K562 (cell line): ENCODE measurements at regions not wholly inside any gene's neighbourhood (a gene's known extent, or its start where the extent isn't known, plus 50 kb on each side); places are given as distances from the start of the nearest gene placed in this dataset.
"Not testable (repeated sequence)": the region's sequence is repeated elsewhere in the genome, so short reads cannot be mapped to it uniquely, and the experiment has no call there.

Experiments
- ATAC-seq: fragments of 200-7000 bp; cut with Tn5 transposase; 3 replicates; pipeline ENCODE4 v1.9.1; 2020; ENCODE audit warnings: moderate library complexity
- BruUV-seq: library from RNA; stranded (reverse); fragments of 400-500 nt; replicated peaks from 2 replicates; lab custom pipeline; 2021; lab: Mats Ljungman, UMichigan
- CTCF ChIA-PET: fragments of 300-600 bp; formaldehyde crosslinking; extraction: SDS; loops from one replicate; lab custom pipeline; 2021; ENCODE audit warnings: low intra/inter-chr PET ratio; lab: Yijun Ruan, JAX
- POLR2A ChIA-PET: fragments of 300-600, 350-650 bp; sonication (Branson Sonifier 250); formaldehyde crosslinking; extraction: SDS; loops from one replicate; lab custom pipeline; 2021; ENCODE audit warnings: antibody characterized with exemption, inconsistent platforms; lab: Yijun Ruan, JAX
- DNase-seq, 4 experiments: peaks; one replicate each; pipeline versions ENCODE4 v3.0.0 to v3.0.0-alpha.2; 2011 to 2018; ENCODE audit warnings: low spot score in 3 of 4, mixed read lengths in 3 of 4; ENCODE audit errors: extremely low read depth in 1 of 4
- FAIRE-seq: peaks from 2 replicates; lab custom pipeline; 2011; peaks lifted over from hg19 to GRCh38; lab: Jason Lieb, UNC
- H2AFZ ChIP-seq: 2 replicates; pipeline ENCODE4 v1.6.0; 2011; ENCODE audit warnings: low read depth, low read length, control low read depth, inconsistent platforms
- H3K27ac ChIP-seq: fragments of 200-600 bp; 3 replicates; pipeline ENCODE4 v1.8.0; 2011; ENCODE audit warnings: low read depth, mild to moderate bottlenecking, control low read depth, inconsistent platforms, low read length, moderate library complexity, mixed read lengths; ENCODE audit errors: extremely low read depth
- H3K27me3 ChIP-seq, 2 experiments: fragments of 300-600 bp in 1 of 2; 2 replicates in 1 of 2; 3 replicates in 1 of 2; pipeline versions ENCODE4 v1.6.0 to v1.8.0; 2011; ENCODE audit warnings: inconsistent platforms in 2 of 2, low read length in 2 of 2, mild to moderate bottlenecking in 1 of 2, mixed read lengths in 1 of 2, moderate library complexity in 1 of 2; ENCODE audit not compliant: control insufficient read depth in 2 of 2, insufficient read depth in 2 of 2
- H3K36me3 ChIP-seq: fragments of 300-600 bp; 3 replicates; pipeline ENCODE4 v1.8.0; 2011; ENCODE audit warnings: mild to moderate bottlenecking, low read length, inconsistent platforms; ENCODE audit not compliant: control insufficient read depth, insufficient read depth
- H3K4me1 ChIP-seq, 2 experiments: fragments of 200-600 bp in 1 of 2; replicated peaks in 1 of 2; 2 replicates in 1 of 2; 3 replicates in 1 of 2; pipeline versions ENCODE4 v1.5.1 to v1.8.0; 2011; ENCODE audit warnings: inconsistent platforms in 2 of 2, low read length in 2 of 2, mild to moderate bottlenecking in 1 of 2, mixed read lengths in 1 of 2, moderate library complexity in 1 of 2; ENCODE audit not compliant: control insufficient read depth in 2 of 2, insufficient read depth in 2 of 2
- H3K4me2 ChIP-seq: 2 replicates; pipeline ENCODE4 v1.6.1; 2011; ENCODE audit warnings: low read length, control low read depth, inconsistent platforms, mixed read lengths; ENCODE audit not compliant: insufficient read depth
- H3K4me3 ChIP-seq: fragments of 200-600 bp; sonication (generic), shearing (Covaris generic); 2 replicates; pipeline ENCODE4 v1.5.1; 2016; ENCODE audit warnings: control low read depth, inconsistent platforms
- H3K79me2 ChIP-seq: fragments of 200-600 bp; 3 replicates; pipeline ENCODE4 v1.8.0; 2011; ENCODE audit warnings: low read length, inconsistent platforms; ENCODE audit not compliant: control insufficient read depth, insufficient read depth
- H3K9ac ChIP-seq, 2 experiments: 2 replicates each; pipeline versions ENCODE4 v1.6.0 to v1.6.1; 2011; ENCODE audit warnings: low read depth in 2 of 2, low read length in 2 of 2, control low read depth in 1 of 2, inconsistent platforms in 1 of 2, mild to moderate bottlenecking in 1 of 2, mixed read lengths in 1 of 2; ENCODE audit not compliant: insufficient read depth in 1 of 2
- H3K9me1 ChIP-seq: one replicate; pipeline ENCODE4 v1.6.0; 2011; ENCODE audit warnings: inconsistent platforms, mild to moderate bottlenecking, low read length, moderate library complexity; ENCODE audit not compliant: control insufficient read depth, insufficient read depth
- H3K9me3 ChIP-seq: replicated peaks from 2 replicates; pipeline ENCODE4 v1.5.1; 2011; ENCODE audit warnings: low read depth, low read length, inconsistent platforms; ENCODE audit not compliant: control insufficient read depth, insufficient read depth
- H4K20me1 ChIP-seq: replicated peaks from 2 replicates; pipeline ENCODE4 v1.6.1; 2011; ENCODE audit warnings: low read length, inconsistent platforms, mixed read lengths; ENCODE audit not compliant: control insufficient read depth, insufficient read depth
- CBX1 ChIP-seq: sonication (generic); IDR thresholded peaks from 2 replicates; pipeline ENCODE4 v1.6.1; 2016; ENCODE audit warnings: antibody characterized with exemption, low read depth, mild to moderate bottlenecking
- CHD4 ChIP-seq: fragments of 200-600 bp; sonication (generic); IDR thresholded peaks from 3 replicates; pipeline ENCODE4 v1.6.1; 2012; ENCODE audit warnings: low read depth, mild to moderate bottlenecking, mixed read lengths, low read length, inconsistent platforms; ENCODE audit not compliant: insufficient read depth, insufficient replicate concordance, poor library complexity, severe bottlenecking
- GATAD2B ChIP-seq: fragments of 450-650 bp; IDR thresholded peaks from 2 replicates; pipeline ENCODE4 v1.6.1; 2017; ENCODE audit warnings: mild to moderate bottlenecking, borderline replicate concordance
- HDGF ChIP-seq: fragments of 450-650 bp; IDR thresholded peaks from 2 replicates; pipeline ENCODE4 v1.6.1; 2016
- IRF2 ChIP-seq: sonication (generic); formaldehyde crosslinking; IDR thresholded peaks from 2 replicates; pipeline ENCODE4 v1.8.1; 2022; ENCODE audit warnings: mild to moderate bottlenecking, missing genetic modification reagents
- KLF13 ChIP-seq: fragments of 450-650 bp; IDR thresholded peaks from 2 replicates; pipeline ENCODE4 v1.6.1; 2016; ENCODE audit warnings: missing genetic modification characterization, low read depth, mild to moderate bottlenecking, missing compliant biosample characterization, moderate library complexity, borderline replicate concordance
- MTA2 ChIP-seq: fragments of 450-650 bp; IDR thresholded peaks from 2 replicates; pipeline ENCODE4 v1.6.1; 2016; ENCODE audit warnings: low read depth
- MYNN ChIP-seq, 2 experiments: sonication (generic); formaldehyde crosslinking in 1 of 2; IDR thresholded peaks; 2 replicates each; pipeline versions ENCODE4 v1.5.0 to v1.6.1; 2016 to 2020; ENCODE audit warnings: antibody characterized with exemption in 1 of 2, missing genetic modification reagents in 1 of 2
- PTRF ChIP-seq: fragments of 450-650 bp; IDR thresholded peaks from 2 replicates; pipeline ENCODE4 v1.6.1; 2016; ENCODE audit warnings: mild to moderate bottlenecking, missing genetic modification characterization, missing compliant biosample characterization
- RBFOX2 ChIP-seq: fragments of 200-400 bp; formaldehyde crosslinking; IDR thresholded peaks from 2 replicates; pipeline ENCODE4 v1.6.1; 2017; ENCODE audit warnings: low read depth, mild to moderate bottlenecking, low read length, moderate library complexity
- RUNX1 ChIP-seq: sonication (generic); IDR thresholded peaks from 2 replicates; pipeline ENCODE4 v1.6.1; 2016; ENCODE audit warnings: antibody characterized with exemption, low read depth
- TEAD2 ChIP-seq: fragments of 450-650 bp; IDR thresholded peaks from 2 replicates; pipeline ENCODE4 v1.6.1; 2016; ENCODE audit warnings: missing genetic modification characterization, control low read depth, missing compliant biosample characterization
- ZC3H11A ChIP-seq: IDR thresholded peaks from 2 replicates; pipeline ENCODE4 v1.6.1; 2012; ENCODE audit warnings: low read depth, low read length, improper control_type of control experiment
- ZFP1 ChIP-seq: fragments of 450-650 bp; formaldehyde crosslinking; IDR thresholded peaks from 2 replicates; pipeline ENCODE4 v1.4.0; 2020; ENCODE audit warnings: mild to moderate bottlenecking, mixed read lengths
- WGBS: fragments of 100-300 bp; shearing (Covaris generic); methylation state at CpG from one replicate; pipeline ENCODE4 v1.1.6; 2016; ENCODE audit warnings: low coverage, mixed read lengths; ENCODE audit not compliant: insufficient coverage; ENCODE audit errors: missing lambda C conversion rate; 5-methylcytosine and 5-hydroxymethylcytosine counted together
- in situ Hi-C: fragments of 300-500 bp; cut with MboI; formaldehyde crosslinking; loops from 4 replicates; pipeline ENCODE4 v1.15.0; 2018; ENCODE audit warnings: inconsistent platforms, mixed read lengths
- intact Hi-C: fragments of 100-400 bp; cut with micrococcal nuclease; formaldehyde crosslinking; loops from 2 replicates; pipeline ENCODE4 v1.14.2; 2022

GRCh38 chr14:80275208-80275850 lies 64.0 kb upstream of the DIO2 start:
- ATAC-seq (no peak), FAIRE-seq (no peak), DNase-seq (no peak)
- POLR2A ChIA-PET: no interaction called here
- no peak overlapping the region for H3K4me2 ChIP-seq
- WGBS: 0% methylated on average over 3 of the region's 3 CpGs
- no peaks in the 10 kb centered on the region for H3K9me3 ChIP-seq
- H3K9me1 ChIP-seq: no peaks in the 10 kb centered on the region
- in situ Hi-C loops (no loop called here), intact Hi-C loops (no loop called here)
- TF ChIP-seq KLF13 (no peak), ZC3H11A (no peak), GATAD2B (no peak), RBFOX2 (no peak), PTRF (tag) (no peak), RUNX1 (no peak), IRF2 (CRISPR knock-in tag) (no peak), ZFP1 (CRISPR knock-in tag) (no peak), TEAD2 (tag) (no peak), MYNN (IDR thresholded peaks at IDR 0.05) (no peak), MYNN (CRISPR knock-in tag; IDR thresholded peaks at IDR 0.05) (no peak), MTA2 (no peak), CBX1 (no peak), HDGF (no peak), CHD4 (no peak)
- CTCF ChIA-PET: no interaction called here
- H3K4me3 ChIP-seq: no peak overlapping the region
- H4K20me1 ChIP-seq: no peaks in the 10 kb centered on the region
- no peak overlapping the region for H3K27ac ChIP-seq
- no peaks in the 10 kb centered on the region for H3K36me3 ChIP-seq
- H3K9ac ChIP-seq: no peak overlapping the region
- H2AFZ ChIP-seq: no peak overlapping the region
- no peaks in the 10 kb centered on the region for H3K27me3 ChIP-seq
- no TSS peak for BruUV-seq
- no peaks in the 10 kb centered on the region for H3K79me2 ChIP-seq
- no peaks in the 10 kb centered on the region for H3K4me1 ChIP-seq

DNA sequence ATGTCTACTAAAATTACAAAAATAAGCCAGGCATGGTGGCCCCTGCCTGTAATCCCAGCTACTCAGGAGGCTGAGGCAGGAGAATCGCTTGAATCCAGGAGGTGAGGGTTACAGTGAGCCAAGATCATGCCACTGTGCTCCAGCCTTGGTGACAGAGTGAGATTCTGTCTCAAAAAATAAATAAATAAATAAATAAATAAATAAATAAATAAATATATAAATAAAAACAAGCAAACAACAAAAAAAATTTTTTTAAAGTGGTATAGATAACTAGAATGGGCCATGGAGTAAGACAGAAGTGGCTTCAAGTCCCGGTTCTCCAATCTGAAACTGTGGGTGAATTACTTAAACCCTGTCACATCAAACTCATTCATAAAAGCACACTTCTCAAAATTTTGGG lies 63.0 kb upstream of the DIO2 start:
- H3K9ac ChIP-seq, H3K27me3 ChIP-seq, intact Hi-C loops, POLR2A ChIA-PET, H3K27ac ChIP-seq, H4K20me1 ChIP-seq, H3K9me3 ChIP-seq, CTCF ChIA-PET, H3K4me3 ChIP-seq, FAIRE-seq, H3K79me2 ChIP-seq, H3K9me1 ChIP-seq, H3K4me1 ChIP-seq, H2AFZ ChIP-seq, in situ Hi-C loops, ATAC-seq, H3K36me3 ChIP-seq, BruUV-seq, DNase-seq, H3K4me2 ChIP-seq: not testable (repeated sequence)
- WGBS: 0% methylated on average over 2 of the region's 2 CpGs
